K562 (cell line): ENCODE measurements at regions not wholly inside any gene's neighbourhood (a gene's known extent, or its start where the extent isn't known, plus 50 kb on each side); places are given as distances from the start of the nearest gene placed in this dataset.

Experiments
- ATAC-seq: fragments of 200-7000 bp; cut with Tn5 transposase; 3 replicates; pipeline ENCODE4 v1.9.1; 2020; ENCODE audit warnings: moderate library complexity
- BruUV-seq: library from RNA; stranded (reverse); fragments of 400-500 nt; replicated peaks from 2 replicates; lab custom pipeline; 2021; lab: Mats Ljungman, UMichigan
- CTCF ChIA-PET: fragments of 300-600 bp; formaldehyde crosslinking; extraction: SDS; loops from one replicate; lab custom pipeline; 2021; ENCODE audit warnings: low intra/inter-chr PET ratio; lab: Yijun Ruan, JAX
- POLR2A ChIA-PET: fragments of 300-600, 350-650 bp; sonication (Branson Sonifier 250); formaldehyde crosslinking; extraction: SDS; loops from one replicate; lab custom pipeline; 2021; ENCODE audit warnings: antibody characterized with exemption, inconsistent platforms; lab: Yijun Ruan, JAX
- DNase-seq, 4 experiments: peaks; one replicate each; pipeline versions ENCODE4 v3.0.0 to v3.0.0-alpha.2; 2011 to 2018; ENCODE audit warnings: low spot score in 3 of 4, mixed read lengths in 3 of 4; ENCODE audit errors: extremely low read depth in 1 of 4
- FAIRE-seq: peaks from 2 replicates; lab custom pipeline; 2011; peaks lifted over from hg19 to GRCh38; lab: Jason Lieb, UNC
- H2AFZ ChIP-seq: 2 replicates; pipeline ENCODE4 v1.6.0; 2011; ENCODE audit warnings: low read depth, low read length, control low read depth, inconsistent platforms
- H3K27ac ChIP-seq: fragments of 200-600 bp; 3 replicates; pipeline ENCODE4 v1.8.0; 2011; ENCODE audit warnings: low read depth, mild to moderate bottlenecking, control low read depth, inconsistent platforms, low read length, moderate library complexity, mixed read lengths; ENCODE audit errors: extremely low read depth
- H3K27me3 ChIP-seq, 2 experiments: fragments of 300-600 bp in 1 of 2; 2 replicates in 1 of 2; 3 replicates in 1 of 2; pipeline versions ENCODE4 v1.6.0 to v1.8.0; 2011; ENCODE audit warnings: inconsistent platforms in 2 of 2, low read length in 2 of 2, mild to moderate bottlenecking in 1 of 2, mixed read lengths in 1 of 2, moderate library complexity in 1 of 2; ENCODE audit not compliant: control insufficient read depth in 2 of 2, insufficient read depth in 2 of 2
- H3K36me3 ChIP-seq: fragments of 300-600 bp; 3 replicates; pipeline ENCODE4 v1.8.0; 2011; ENCODE audit warnings: mild to moderate bottlenecking, low read length, inconsistent platforms; ENCODE audit not compliant: control insufficient read depth, insufficient read depth
- H3K4me1 ChIP-seq, 2 experiments: fragments of 200-600 bp in 1 of 2; replicated peaks in 1 of 2; 2 replicates in 1 of 2; 3 replicates in 1 of 2; pipeline versions ENCODE4 v1.5.1 to v1.8.0; 2011; ENCODE audit warnings: inconsistent platforms in 2 of 2, low read length in 2 of 2, mild to moderate bottlenecking in 1 of 2, mixed read lengths in 1 of 2, moderate library complexity in 1 of 2; ENCODE audit not compliant: control insufficient read depth in 2 of 2, insufficient read depth in 2 of 2
- H3K4me2 ChIP-seq: 2 replicates; pipeline ENCODE4 v1.6.1; 2011; ENCODE audit warnings: low read length, control low read depth, inconsistent platforms, mixed read lengths; ENCODE audit not compliant: insufficient read depth
- H3K4me3 ChIP-seq: fragments of 200-600 bp; sonication (generic), shearing (Covaris generic); 2 replicates; pipeline ENCODE4 v1.5.1; 2016; ENCODE audit warnings: control low read depth, inconsistent platforms
- H3K79me2 ChIP-seq: fragments of 200-600 bp; 3 replicates; pipeline ENCODE4 v1.8.0; 2011; ENCODE audit warnings: low read length, inconsistent platforms; ENCODE audit not compliant: control insufficient read depth, insufficient read depth
- H3K9ac ChIP-seq, 2 experiments: 2 replicates each; pipeline versions ENCODE4 v1.6.0 to v1.6.1; 2011; ENCODE audit warnings: low read depth in 2 of 2, low read length in 2 of 2, control low read depth in 1 of 2, inconsistent platforms in 1 of 2, mild to moderate bottlenecking in 1 of 2, mixed read lengths in 1 of 2; ENCODE audit not compliant: insufficient read depth in 1 of 2
- H3K9me1 ChIP-seq: one replicate; pipeline ENCODE4 v1.6.0; 2011; ENCODE audit warnings: inconsistent platforms, mild to moderate bottlenecking, low read length, moderate library complexity; ENCODE audit not compliant: control insufficient read depth, insufficient read depth
- H3K9me3 ChIP-seq: replicated peaks from 2 replicates; pipeline ENCODE4 v1.5.1; 2011; ENCODE audit warnings: low read depth, low read length, inconsistent platforms; ENCODE audit not compliant: control insufficient read depth, insufficient read depth
- H4K20me1 ChIP-seq: replicated peaks from 2 replicates; pipeline ENCODE4 v1.6.1; 2011; ENCODE audit warnings: low read length, inconsistent platforms, mixed read lengths; ENCODE audit not compliant: control insufficient read depth, insufficient read depth
- GTF2A2 ChIP-seq: IDR thresholded peaks from 2 replicates; pipeline ENCODE4 v1.6.1; 2016; ENCODE audit warnings: mild to moderate bottlenecking, missing genetic modification characterization, missing compliant biosample characterization
- KAT7 ChIP-seq: sonication (generic); formaldehyde crosslinking; IDR thresholded peaks from 2 replicates; pipeline ENCODE4 v1.8.0; 2022; ENCODE audit warnings: missing genetic modification reagents, mild to moderate bottlenecking, borderline replicate concordance
- PPARD ChIP-seq: fragments of 250-450 bp; sonication (Bioruptor Pico); IDR thresholded peaks from 2 replicates; pipeline ENCODE4 v1.8.0; 2022; ENCODE audit warnings: inconsistent platforms, mild to moderate bottlenecking, moderate library complexity
- TAF1 ChIP-seq: IDR thresholded peaks from 2 replicates; pipeline ENCODE4 v1.6.1; 2011; ENCODE audit warnings: mild to moderate bottlenecking, low read length, moderate library complexity; ENCODE audit not compliant: insufficient read depth, control insufficient read depth, severe bottlenecking; ENCODE audit errors: extremely low read depth
- TEAD4 ChIP-seq, 2 experiments: sonication (generic) in 1 of 2; formaldehyde crosslinking in 1 of 2; IDR thresholded peaks; 2 replicates each; pipeline versions ENCODE4 v1.6.1 to v1.8.0; 2012 to 2022; ENCODE audit warnings: borderline replicate concordance in 1 of 2, inconsistent platforms in 1 of 2, low read length in 1 of 2, mild to moderate bottlenecking in 1 of 2, missing genetic modification reagents in 1 of 2
- TGIF2 ChIP-seq: sonication (generic); formaldehyde crosslinking; IDR thresholded peaks from 2 replicates; pipeline ENCODE4 v1.8.1; 2022; ENCODE audit warnings: mild to moderate bottlenecking, missing genetic modification reagents, moderate library complexity
- WHSC1 ChIP-seq: IDR thresholded peaks from one replicate; pipeline ENCODE4 v1.6.1; 2012; ENCODE audit warnings: low read length, control low read depth, inconsistent platforms
- ZNF408 ChIP-seq: fragments of 250-450 bp; sonication (Bioruptor Pico); IDR thresholded peaks from 2 replicates; pipeline ENCODE4 v1.4.0; 2020; ENCODE audit warnings: low read depth, mild to moderate bottlenecking, moderate library complexity
- WGBS: fragments of 100-300 bp; shearing (Covaris generic); methylation state at CpG from one replicate; pipeline ENCODE4 v1.1.6; 2016; ENCODE audit warnings: low coverage, mixed read lengths; ENCODE audit not compliant: insufficient coverage; ENCODE audit errors: missing lambda C conversion rate; 5-methylcytosine and 5-hydroxymethylcytosine counted together
- in situ Hi-C: fragments of 300-500 bp; cut with MboI; formaldehyde crosslinking; loops from 4 replicates; pipeline ENCODE4 v1.15.0; 2018; ENCODE audit warnings: inconsistent platforms, mixed read lengths
- intact Hi-C: fragments of 100-400 bp; cut with micrococcal nuclease; formaldehyde crosslinking; loops from 2 replicates; pipeline ENCODE4 v1.14.2; 2022
- TF ChIP-seq, protein P1 (sequence below): fragments of 450-650 bp; IDR thresholded peaks from 2 replicates; pipeline ENCODE4 v1.6.1; 2017; ENCODE audit warnings: mild to moderate bottlenecking, moderate library complexity
- TF ChIP-seq, protein P2 (sequence below): fragments of 450-650 bp; formaldehyde crosslinking; conservative IDR thresholded peaks from 2 replicates; pipeline ENCODE4 v1.4.0; 2022; ENCODE audit warnings: mild to moderate bottlenecking, missing genetic modification characterization
- TF ChIP-seq, protein P3 (sequence below): fragments of 450-650 bp; IDR thresholded peaks from 2 replicates; pipeline ENCODE4 v1.6.1; 2017; ENCODE audit warnings: antibody characterized with exemption
- TF ChIP-seq, protein P4 (sequence below): fragments of 250-450 bp; sonication (Bioruptor Pico); IDR thresholded peaks from 2 replicates; pipeline ENCODE4 v1.5.0; 2020; ENCODE audit warnings: mild to moderate bottlenecking

DNA sequence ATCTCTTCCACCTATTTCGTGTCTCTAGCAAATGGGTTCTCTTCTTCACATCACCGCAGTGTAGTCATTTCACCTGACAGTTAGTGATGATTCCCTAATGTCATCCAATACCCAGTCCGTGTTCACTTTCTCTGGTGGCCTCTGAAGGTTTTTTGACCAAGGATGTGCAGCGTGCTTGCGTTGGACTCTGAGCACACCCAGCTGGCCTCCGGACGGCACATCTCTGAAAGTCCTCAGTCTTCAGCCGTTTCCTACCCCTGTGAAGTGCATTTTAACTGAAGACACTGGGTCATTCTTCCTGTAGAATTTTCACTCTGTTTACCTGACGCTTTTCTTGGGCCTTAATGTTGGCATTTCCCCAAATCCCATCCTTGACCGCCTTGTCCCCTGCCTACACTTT lies 98.7 kb downstream of the ERMARD start:
- DNase-seq (no peak), FAIRE-seq (no peak), ATAC-seq (no peak)
- no TSS peak for BruUV-seq
- Histone ChIP-seq H3K27me3 (peaks cover 44 to 85% of the 10 kb centered on the region in 2 experiments; a peak in 4 of 5 replicates), H3K4me3 (no peak overlapping the region), H3K79me2 (no peaks in the 10 kb centered on the region), H3K4me1 (peaks cover 0 to 8% of the 10 kb centered on the region in 2 experiments; a peak in 2 of 5 replicates), H3K9me1 (no peaks in the 10 kb centered on the region), H3K9me3 (no peaks in the 10 kb centered on the region; the same call in 1 of the 2 replicates), H3K36me3 (no peaks in the 10 kb centered on the region), H3K9ac (no peak overlapping the region), H2AFZ (no peak overlapping the region), H3K27ac (no peak overlapping the region), H3K4me2 (no peak overlapping the region), H4K20me1 (no peaks in the 10 kb centered on the region; the same call in none of the 2 replicates)
- TF ChIP-seq, protein P1, sequence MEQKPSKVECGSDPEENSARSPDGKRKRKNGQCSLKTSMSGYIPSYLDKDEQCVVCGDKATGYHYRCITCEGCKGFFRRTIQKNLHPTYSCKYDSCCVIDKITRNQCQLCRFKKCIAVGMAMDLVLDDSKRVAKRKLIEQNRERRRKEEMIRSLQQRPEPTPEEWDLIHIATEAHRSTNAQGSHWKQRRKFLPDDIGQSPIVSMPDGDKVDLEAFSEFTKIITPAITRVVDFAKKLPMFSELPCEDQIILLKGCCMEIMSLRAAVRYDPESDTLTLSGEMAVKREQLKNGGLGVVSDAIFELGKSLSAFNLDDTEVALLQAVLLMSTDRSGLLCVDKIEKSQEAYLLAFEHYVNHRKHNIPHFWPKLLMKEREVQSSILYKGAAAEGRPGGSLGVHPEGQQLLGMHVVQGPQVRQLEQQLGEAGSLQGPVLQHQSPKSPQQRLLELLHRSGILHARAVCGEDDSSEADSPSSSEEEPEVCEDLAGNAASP: no peak
- TF ChIP-seq WHSC1: no peak
- TF ChIP-seq, protein P2, sequence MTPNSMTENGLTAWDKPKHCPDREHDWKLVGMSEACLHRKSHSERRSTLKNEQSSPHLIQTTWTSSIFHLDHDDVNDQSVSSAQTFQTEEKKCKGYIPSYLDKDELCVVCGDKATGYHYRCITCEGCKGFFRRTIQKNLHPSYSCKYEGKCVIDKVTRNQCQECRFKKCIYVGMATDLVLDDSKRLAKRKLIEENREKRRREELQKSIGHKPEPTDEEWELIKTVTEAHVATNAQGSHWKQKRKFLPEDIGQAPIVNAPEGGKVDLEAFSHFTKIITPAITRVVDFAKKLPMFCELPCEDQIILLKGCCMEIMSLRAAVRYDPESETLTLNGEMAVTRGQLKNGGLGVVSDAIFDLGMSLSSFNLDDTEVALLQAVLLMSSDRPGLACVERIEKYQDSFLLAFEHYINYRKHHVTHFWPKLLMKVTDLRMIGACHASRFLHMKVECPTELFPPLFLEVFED: no peak
- TF ChIP-seq PPARD: no peak
- no peak for TF ChIP-seq TEAD4 (IDR thresholded peaks at IDR 0.05; ENCODE audit: low read length)
- TF ChIP-seq TEAD4 (CRISPR knock-in tag; IDR thresholded peaks at IDR 0.05; ENCODE audit: borderline replicate concordance): no peak
- no peak for TF ChIP-seq GTF2A2 (tag)
- no peak for TF ChIP-seq TGIF2
- TF ChIP-seq, protein P3, sequence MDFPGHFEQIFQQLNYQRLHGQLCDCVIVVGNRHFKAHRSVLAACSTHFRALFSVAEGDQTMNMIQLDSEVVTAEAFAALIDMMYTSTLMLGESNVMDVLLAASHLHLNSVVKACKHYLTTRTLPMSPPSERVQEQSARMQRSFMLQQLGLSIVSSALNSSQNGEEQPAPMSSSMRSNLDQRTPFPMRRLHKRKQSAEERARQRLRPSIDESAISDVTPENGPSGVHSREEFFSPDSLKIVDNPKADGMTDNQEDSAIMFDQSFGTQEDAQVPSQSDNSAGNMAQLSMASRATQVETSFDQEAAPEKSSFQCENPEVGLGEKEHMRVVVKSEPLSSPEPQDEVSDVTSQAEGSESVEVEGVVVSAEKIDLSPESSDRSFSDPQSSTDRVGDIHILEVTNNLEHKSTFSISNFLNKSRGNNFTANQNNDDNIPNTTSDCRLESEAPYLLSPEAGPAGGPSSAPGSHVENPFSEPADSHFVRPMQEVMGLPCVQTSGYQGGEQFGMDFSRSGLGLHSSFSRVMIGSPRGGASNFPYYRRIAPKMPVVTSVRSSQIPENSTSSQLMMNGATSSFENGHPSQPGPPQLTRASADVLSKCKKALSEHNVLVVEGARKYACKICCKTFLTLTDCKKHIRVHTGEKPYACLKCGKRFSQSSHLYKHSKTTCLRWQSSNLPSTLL: no peak
- TF ChIP-seq TAF1: no peak
- no peak for TF ChIP-seq ZNF408 (CRISPR knock-in tag)
- TF ChIP-seq, protein P4, sequence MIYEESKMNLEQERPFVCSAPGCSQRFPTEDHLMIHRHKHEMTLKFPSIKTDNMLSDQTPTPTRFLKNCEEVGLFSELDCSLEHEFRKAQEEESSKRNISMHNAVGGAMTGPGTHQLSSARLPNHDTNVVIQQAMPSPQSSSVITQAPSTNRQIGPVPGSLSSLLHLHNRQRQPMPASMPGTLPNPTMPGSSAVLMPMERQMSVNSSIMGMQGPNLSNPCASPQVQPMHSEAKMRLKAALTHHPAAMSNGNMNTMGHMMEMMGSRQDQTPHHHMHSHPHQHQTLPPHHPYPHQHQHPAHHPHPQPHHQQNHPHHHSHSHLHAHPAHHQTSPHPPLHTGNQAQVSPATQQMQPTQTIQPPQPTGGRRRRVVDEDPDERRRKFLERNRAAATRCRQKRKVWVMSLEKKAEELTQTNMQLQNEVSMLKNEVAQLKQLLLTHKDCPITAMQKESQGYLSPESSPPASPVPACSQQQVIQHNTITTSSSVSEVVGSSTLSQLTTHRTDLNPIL (CRISPR knock-in tag): no peak
- TF ChIP-seq KAT7 (CRISPR knock-in tag): no peak
- intact Hi-C loops (no loop called here), in situ Hi-C loops (no loop called here)
- WGBS: 2% methylated on average over 10 of the region's 10 CpGs
- ChIA-PET CTCF (no interaction called here), POLR2A (no interaction called here)
